Chondrocyte (in vitro differentiated cells): ENCODE measurements at regions not wholly inside any gene's neighbourhood (a gene's known extent, or its start where the extent isn't known, plus 50 kb on each side); places are given as distances from the start of the nearest gene placed in this dataset.
A peak's percentile ranks its signal among the peaks of the same experiment; 100 is the strongest.

ENCODE experiments used
- DNase-seq: peaks from one replicate; pipeline ENCODE4 v3.0.0; 2021; ENCODE audit warnings: mixed read lengths, low spot score
- H3K27ac Mint-ChIP-seq: one replicate; pipeline ENCODE4 v1.8.0; 2021; ENCODE audit warnings: mild to moderate bottlenecking, moderate library complexity, mixed read lengths; ENCODE audit not compliant: unreplicated experiment
- H3K27me3 Mint-ChIP-seq: 2 replicates; pipeline ENCODE4 v1.8.0; 2021; ENCODE audit warnings: low read depth, mixed read lengths
- H3K36me3 Mint-ChIP-seq: 2 replicates; pipeline ENCODE4 v1.8.0; 2021; ENCODE audit warnings: low read depth, mixed read lengths
- H3K4me1 Mint-ChIP-seq: 2 replicates; pipeline ENCODE4 v1.8.0; 2021; ENCODE audit warnings: low read depth, mild to moderate bottlenecking, mixed read lengths
- H3K4me3 Mint-ChIP-seq: one replicate; pipeline ENCODE4 v1.8.0; 2021; ENCODE audit warnings: mild to moderate bottlenecking, moderate library complexity, mixed read lengths; ENCODE audit not compliant: unreplicated experiment
- H3K9me3 Mint-ChIP-seq: 2 replicates; pipeline ENCODE4 v1.8.0; 2021; ENCODE audit warnings: low read depth, mixed read lengths
- CTCF ChIP-seq: fragments of 200-600 bp; sonication (generic); IDR thresholded peaks from 2 replicates; pipeline ENCODE4 v1.5.0; 2021; ENCODE audit warnings: antibody characterized with exemption, mild to moderate bottlenecking, moderate library complexity

GRCh38 chr13:18949489-18949761 is 232.2 kb downstream of the TUBA3C start:
- peak; percentile 65 for DNase-seq
- Mint-ChIP-seq H3K27ac (no peak overlapping the region), H3K4me3 (no peak overlapping the region), H3K36me3 (no peaks in the 10 kb centered on the region), H3K27me3 (no peaks in the 10 kb centered on the region), H3K4me1 (no peaks in the 10 kb centered on the region), H3K9me3 (peaks cover 44% of the 10 kb centered on the region)
- TF ChIP-seq CTCF: no peak

DNA sequence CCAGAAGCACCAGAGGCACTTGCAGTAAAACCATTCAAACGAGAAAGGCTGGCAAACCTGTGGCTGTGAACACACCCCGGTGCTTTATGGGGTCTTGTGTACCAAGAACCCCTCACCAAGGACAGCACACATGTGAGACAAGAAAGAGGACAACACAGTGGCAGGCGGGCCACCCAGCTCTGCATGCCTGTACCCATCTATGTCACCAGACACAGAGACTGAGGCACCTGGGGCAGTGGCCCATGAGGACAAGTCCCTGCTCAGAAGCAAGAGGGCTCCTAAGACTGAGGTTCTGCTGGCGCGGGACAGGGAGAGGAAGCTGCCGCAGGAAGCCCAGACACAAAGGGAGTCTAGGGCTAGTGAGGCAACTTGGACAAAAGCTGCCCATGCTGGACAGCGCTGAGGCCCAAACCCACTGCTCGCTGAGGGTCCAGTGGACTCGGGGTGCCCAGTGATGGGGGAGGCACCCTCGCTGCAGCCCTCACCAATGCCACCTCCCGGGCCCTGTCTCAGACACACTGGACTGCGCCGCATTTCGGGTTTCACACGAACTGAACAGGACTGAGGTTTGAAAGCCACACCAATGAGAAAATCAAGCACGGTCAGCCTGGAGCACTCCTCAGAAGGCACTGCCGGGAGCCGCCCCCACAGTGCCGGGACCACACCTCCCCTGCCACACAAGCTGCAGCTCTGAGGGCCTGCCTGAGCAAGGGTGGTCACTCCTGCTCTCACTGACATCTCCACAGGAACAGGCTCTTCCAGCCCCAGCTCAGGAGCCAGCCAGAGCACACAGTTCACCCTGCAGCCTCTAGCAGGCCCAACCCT is 232.7 kb downstream of the TUBA3C start:
- no peaks in the 10 kb centered on the region for H3K4me1 Mint-ChIP-seq
- peaks cover 38% of the 10 kb centered on the region for H3K9me3 Mint-ChIP-seq
- no peaks in the 10 kb centered on the region for H3K27me3 Mint-ChIP-seq
- no peak for TF ChIP-seq CTCF
- peak; percentile 87 for DNase-seq
- no peak overlapping the region for H3K27ac Mint-ChIP-seq
- H3K4me3 Mint-ChIP-seq: no peak overlapping the region
- H3K36me3 Mint-ChIP-seq: no peaks in the 10 kb centered on the region

GRCh38 chr13:18948012-18948663 is 233.5 kb downstream of the TUBA3C start:
- DNase-seq: peak; percentile 72
- no peak for TF ChIP-seq CTCF
- H3K9me3 Mint-ChIP-seq: peaks cover 32% of the 10 kb centered on the region
- no peak overlapping the region for H3K4me3 Mint-ChIP-seq
- H3K36me3 Mint-ChIP-seq: no peaks in the 10 kb centered on the region
- no peaks in the 10 kb centered on the region for H3K27me3 Mint-ChIP-seq
- H3K27ac Mint-ChIP-seq: no peak overlapping the region
- no peaks in the 10 kb centered on the region for H3K4me1 Mint-ChIP-seq

DNA sequence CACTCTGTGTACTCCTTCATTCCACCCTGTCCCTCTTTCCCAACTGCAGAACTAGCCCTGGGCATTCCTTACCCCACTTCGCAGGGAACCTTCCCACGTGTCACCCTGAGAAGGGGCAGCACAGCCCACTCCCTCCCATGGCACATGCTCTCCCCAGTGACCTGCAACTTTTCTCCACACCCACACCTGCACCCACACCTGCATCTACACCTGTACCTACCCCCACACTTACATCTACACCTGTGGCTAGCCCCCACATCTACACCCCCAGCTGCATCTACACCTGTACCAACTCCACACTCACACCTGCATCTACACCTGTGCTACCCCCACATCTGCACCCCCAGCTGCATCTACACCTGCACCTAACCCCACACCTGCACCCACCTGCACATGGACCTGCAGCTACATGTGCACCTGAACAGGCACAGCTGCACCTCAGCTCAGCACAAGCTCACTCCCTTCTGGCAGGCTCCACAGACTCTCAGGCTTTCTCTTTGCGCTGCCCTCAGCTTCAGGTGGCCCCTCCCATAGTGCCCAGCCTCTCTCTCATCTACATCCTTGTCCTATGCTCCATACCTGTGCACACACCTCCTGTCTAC is 234.1 kb downstream of the TUBA3C start:
- Mint-ChIP-seq H3K4me3 (no peak overlapping the region), H3K4me1 (no peaks in the 10 kb centered on the region), H3K27ac (no peak overlapping the region), H3K9me3 (peaks cover 30% of the 10 kb centered on the region), H3K36me3 (no peaks in the 10 kb centered on the region), H3K27me3 (no peaks in the 10 kb centered on the region)
- TF ChIP-seq CTCF: no peak
- DNase-seq: no peak

DNA sequence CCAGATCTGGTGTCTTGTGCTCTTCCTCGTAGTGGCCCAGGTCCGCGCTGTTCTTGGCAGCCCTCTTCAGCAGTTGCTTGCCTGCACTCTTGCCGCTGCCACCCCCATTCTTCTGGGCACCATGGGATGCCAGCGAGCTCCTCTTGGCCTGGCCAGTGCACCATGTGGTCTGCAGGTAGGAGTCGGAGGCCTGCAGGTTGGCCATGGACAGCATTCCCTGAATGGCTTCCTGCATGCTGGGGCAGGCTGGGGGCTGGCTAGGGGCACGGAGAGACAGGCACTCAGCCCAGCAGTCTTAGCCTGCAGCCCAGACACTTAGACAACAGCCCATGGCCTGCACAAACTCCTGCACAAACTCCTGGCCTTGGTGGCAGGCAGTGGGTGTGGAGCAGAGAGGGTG is 234.9 kb downstream of the TUBA3C start:
- Mint-ChIP-seq H3K9me3 (peaks cover 27% of the 10 kb centered on the region), H3K4me3 (no peak overlapping the region), H3K4me1 (no peaks in the 10 kb centered on the region), H3K36me3 (no peaks in the 10 kb centered on the region), H3K27ac (no peak overlapping the region), H3K27me3 (no peaks in the 10 kb centered on the region)
- no peak for TF ChIP-seq CTCF
- DNase-seq: peak; percentile 81
